PFSK-1 (cell line): ENCODE measurements at regions not wholly inside any gene's neighbourhood (a gene's known extent, or its start where the extent isn't known, plus 50 kb on each side); places are given as distances from the start of the nearest gene placed in this dataset.

Experiments
- POLR2AphosphoS5 ChIP-seq: IDR thresholded peaks from 2 replicates; pipeline ENCODE4 v1.6.1; 2012; ENCODE audit warnings: low read depth, mild to moderate bottlenecking, control low read depth, low read length, moderate library complexity
- REST ChIP-seq, 2 experiments: IDR thresholded peaks; 2 replicates each; pipeline versions ENCODE4 v1.6.1 to v1.8.0; 2011 to 2012; ENCODE audit warnings: low read depth in 2 of 2, low read length in 2 of 2, control low read depth in 1 of 2, inconsistent platforms in 1 of 2, mild to moderate bottlenecking in 1 of 2, moderate library complexity in 1 of 2; ENCODE audit not compliant: insufficient read depth in 1 of 2
- TAF1 ChIP-seq: IDR thresholded peaks from 2 replicates; pipeline ENCODE4 v1.6.1; 2012; ENCODE audit warnings: low read length, control low read depth, borderline replicate concordance; ENCODE audit not compliant: insufficient read depth

- TF ChIP-seq REST (IDR thresholded peaks at IDR 0.05; ENCODE audit: insufficient read depth in 1 of 2, low read depth in 2 of 2, low read length in 2 of 2) (no peak), TAF1 (no peak), POLR2AphosphoS5 (no peak)
These were observed 464.1 kb upstream of the DIPK2B start for GRCh38 chrX:45664727-45665290.
